ENCODE measurements at regions not wholly inside any gene's neighbourhood (a gene's known extent, or its start where the extent isn't known, plus 50 kb on each side); places are given as distances from the start of the nearest gene placed in this dataset.

DNA sequence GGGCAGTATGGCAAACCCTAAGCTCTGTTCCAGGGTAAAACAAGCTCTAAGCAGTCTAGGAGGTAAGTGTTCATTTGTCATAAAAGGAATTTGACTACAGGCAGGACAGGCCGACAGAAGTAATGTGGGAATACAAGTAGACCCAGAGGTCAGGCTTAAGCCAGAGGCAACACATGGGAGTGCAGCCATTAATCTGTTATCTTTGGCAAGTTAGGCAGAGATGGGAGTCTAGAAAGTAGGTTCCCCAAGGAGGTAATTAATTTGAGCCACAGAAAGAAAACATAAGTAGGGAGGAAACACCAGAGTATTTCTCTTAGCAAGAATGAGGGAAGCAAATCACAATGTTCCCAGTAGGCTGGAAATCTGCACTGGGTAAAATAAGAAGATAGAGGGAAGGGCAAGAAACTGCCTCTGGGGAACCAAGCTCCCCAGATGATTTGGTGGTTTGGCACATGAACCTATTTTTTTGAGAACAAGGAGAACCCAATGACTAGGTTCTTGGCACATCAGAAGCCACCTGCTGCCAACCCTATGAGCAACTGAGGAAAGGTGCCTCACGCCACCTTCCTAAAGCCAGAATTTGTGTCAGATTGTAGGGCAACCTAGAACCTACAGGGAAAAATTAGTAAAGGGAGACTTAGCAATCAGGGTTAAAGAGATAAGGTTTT lies 636.4 kb upstream of the PLXNA2 start:
- H3K4me1 ChIP-seq (ENCODE audit: control insufficient read depth, insufficient read depth, low read length), result no peaks in the 10 kb centered on the region
- DNase-seq (ENCODE audit: low read depth, low spot score), result no peak

DNA sequence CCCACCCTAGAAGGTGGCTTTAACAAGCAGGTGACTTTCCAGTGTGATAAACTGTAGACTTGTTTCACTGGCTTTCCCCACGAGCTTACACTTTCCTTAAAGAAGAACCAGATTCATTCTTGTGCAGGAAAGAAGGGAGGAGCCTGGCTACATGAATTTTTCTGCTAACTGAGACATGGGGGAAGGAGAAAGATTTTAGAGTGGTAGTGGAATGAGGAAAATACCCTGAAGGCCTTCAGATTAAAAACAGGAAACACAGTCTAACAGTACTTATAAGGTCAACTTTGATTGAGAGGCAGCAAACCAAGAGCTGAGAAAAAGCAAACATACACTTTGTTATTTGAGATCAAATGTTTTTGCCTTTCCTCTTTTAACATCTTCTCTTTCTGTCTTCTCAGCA lies 640.9 kb upstream of the PLXNA2 start:
- DNase-seq (ENCODE audit: low read depth, low spot score) (no peak), ATAC-seq (no peak)
- in situ Hi-C loops (cut with HindIII; ENCODE audit: low pct_unique_long_range_greater_than_20kb, low sequenced_read_pairs), result no loop called here
- CTCF ChIA-PET, result no interaction called here
- POLR2A ChIA-PET, result no interaction called here
- TF ChIP-seq, protein P1, sequence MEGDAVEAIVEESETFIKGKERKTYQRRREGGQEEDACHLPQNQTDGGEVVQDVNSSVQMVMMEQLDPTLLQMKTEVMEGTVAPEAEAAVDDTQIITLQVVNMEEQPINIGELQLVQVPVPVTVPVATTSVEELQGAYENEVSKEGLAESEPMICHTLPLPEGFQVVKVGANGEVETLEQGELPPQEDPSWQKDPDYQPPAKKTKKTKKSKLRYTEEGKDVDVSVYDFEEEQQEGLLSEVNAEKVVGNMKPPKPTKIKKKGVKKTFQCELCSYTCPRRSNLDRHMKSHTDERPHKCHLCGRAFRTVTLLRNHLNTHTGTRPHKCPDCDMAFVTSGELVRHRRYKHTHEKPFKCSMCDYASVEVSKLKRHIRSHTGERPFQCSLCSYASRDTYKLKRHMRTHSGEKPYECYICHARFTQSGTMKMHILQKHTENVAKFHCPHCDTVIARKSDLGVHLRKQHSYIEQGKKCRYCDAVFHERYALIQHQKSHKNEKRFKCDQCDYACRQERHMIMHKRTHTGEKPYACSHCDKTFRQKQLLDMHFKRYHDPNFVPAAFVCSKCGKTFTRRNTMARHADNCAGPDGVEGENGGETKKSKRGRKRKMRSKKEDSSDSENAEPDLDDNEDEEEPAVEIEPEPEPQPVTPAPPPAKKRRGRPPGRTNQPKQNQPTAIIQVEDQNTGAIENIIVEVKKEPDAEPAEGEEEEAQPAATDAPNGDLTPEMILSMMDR (IDR thresholded peaks at IDR 0.05), result no peak
- TF ChIP-seq TCF7L2 (IDR thresholded peaks at IDR 0.05; ENCODE audit: low read depth, low read length), result no peak
- no peak for TF ChIP-seq SIN3A (IDR thresholded peaks at IDR 0.05; ENCODE audit: borderline replicate concordance, insufficient read depth, low read depth, low read length)
- TF ChIP-seq, protein P2, sequence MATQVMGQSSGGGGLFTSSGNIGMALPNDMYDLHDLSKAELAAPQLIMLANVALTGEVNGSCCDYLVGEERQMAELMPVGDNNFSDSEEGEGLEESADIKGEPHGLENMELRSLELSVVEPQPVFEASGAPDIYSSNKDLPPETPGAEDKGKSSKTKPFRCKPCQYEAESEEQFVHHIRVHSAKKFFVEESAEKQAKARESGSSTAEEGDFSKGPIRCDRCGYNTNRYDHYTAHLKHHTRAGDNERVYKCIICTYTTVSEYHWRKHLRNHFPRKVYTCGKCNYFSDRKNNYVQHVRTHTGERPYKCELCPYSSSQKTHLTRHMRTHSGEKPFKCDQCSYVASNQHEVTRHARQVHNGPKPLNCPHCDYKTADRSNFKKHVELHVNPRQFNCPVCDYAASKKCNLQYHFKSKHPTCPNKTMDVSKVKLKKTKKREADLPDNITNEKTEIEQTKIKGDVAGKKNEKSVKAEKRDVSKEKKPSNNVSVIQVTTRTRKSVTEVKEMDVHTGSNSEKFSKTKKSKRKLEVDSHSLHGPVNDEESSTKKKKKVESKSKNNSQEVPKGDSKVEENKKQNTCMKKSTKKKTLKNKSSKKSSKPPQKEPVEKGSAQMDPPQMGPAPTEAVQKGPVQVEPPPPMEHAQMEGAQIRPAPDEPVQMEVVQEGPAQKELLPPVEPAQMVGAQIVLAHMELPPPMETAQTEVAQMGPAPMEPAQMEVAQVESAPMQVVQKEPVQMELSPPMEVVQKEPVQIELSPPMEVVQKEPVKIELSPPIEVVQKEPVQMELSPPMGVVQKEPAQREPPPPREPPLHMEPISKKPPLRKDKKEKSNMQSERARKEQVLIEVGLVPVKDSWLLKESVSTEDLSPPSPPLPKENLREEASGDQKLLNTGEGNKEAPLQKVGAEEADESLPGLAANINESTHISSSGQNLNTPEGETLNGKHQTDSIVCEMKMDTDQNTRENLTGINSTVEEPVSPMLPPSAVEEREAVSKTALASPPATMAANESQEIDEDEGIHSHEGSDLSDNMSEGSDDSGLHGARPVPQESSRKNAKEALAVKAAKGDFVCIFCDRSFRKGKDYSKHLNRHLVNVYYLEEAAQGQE (IDR thresholded peaks at IDR 0.05; ENCODE audit: insufficient read depth in 1 of 2, low read depth in 2 of 2, low read length in 1 of 2), result no peak
- intact Hi-C loops (cut with micrococcal nuclease; ENCODE audit: unreplicated experiment), result no loop called here
- Histone ChIP-seq H3K4me3 (ENCODE audit: low read depth in 2 of 2, low read length in 2 of 2) (no peak overlapping the region), H3K9me3 (ENCODE audit: control insufficient read depth, insufficient read depth, low read depth, low read length) (no peaks in the 10 kb centered on the region), H3K27ac (ENCODE audit: low read length) (no peak overlapping the region), H3K36me3 (ENCODE audit: control insufficient read depth, insufficient read depth, low read length) (no peaks in the 10 kb centered on the region), H3K4me1 (ENCODE audit: control insufficient read depth, insufficient read depth, low read length) (no peaks in the 10 kb centered on the region), H3K27me3 (ENCODE audit: control insufficient read depth, insufficient read depth, low read length) (no peaks in the 10 kb centered on the region)
- BruUV-seq (replicated peaks), result no TSS peak

More for the DNA sequence above, 636.4 kb upstream of the PLXNA2 start:
- POLR2A ChIA-PET, result no interaction called here
- in situ Hi-C loops (cut with HindIII; ENCODE audit: low pct_unique_long_range_greater_than_20kb, low sequenced_read_pairs), result no loop called here
- intact Hi-C loops (cut with micrococcal nuclease; ENCODE audit: unreplicated experiment), result no loop called here
- CTCF ChIA-PET, result no interaction called here
- H3K27me3 ChIP-seq (ENCODE audit: control insufficient read depth, insufficient read depth, low read length), result no peaks in the 10 kb centered on the region
- H3K36me3 ChIP-seq (ENCODE audit: control insufficient read depth, insufficient read depth, low read length), result no peaks in the 10 kb centered on the region
- H3K27ac ChIP-seq (ENCODE audit: low read length), result no peak overlapping the region
- no TSS peak for BruUV-seq (replicated peaks)
- ATAC-seq, result no peak
- TF ChIP-seq POLR2AphosphoS5 (IDR thresholded peaks at IDR 0.05; ENCODE audit: low read depth, low read length) (no peak), SIN3A (IDR thresholded peaks at IDR 0.05; ENCODE audit: borderline replicate concordance, insufficient read depth, low read depth, low read length) (no peak), TCF7L2 (IDR thresholded peaks at IDR 0.05; ENCODE audit: low read depth, low read length) (no peak)
- TF ChIP-seq, protein P2 (IDR thresholded peaks at IDR 0.05; ENCODE audit: insufficient read depth in 1 of 2, low read depth in 2 of 2, low read length in 1 of 2), result no peak
- TF ChIP-seq, protein P1 (IDR thresholded peaks at IDR 0.05), result no peak
- H3K4me3 ChIP-seq (ENCODE audit: low read depth in 2 of 2, low read length in 2 of 2), result no peak overlapping the region
- no peaks in the 10 kb centered on the region for H3K9me3 ChIP-seq (ENCODE audit: control insufficient read depth, insufficient read depth, low read depth, low read length)
